CD4-positive, alpha-beta T cell (primary cell): ENCODE measurements at regions not wholly inside any gene's neighbourhood (a gene's known extent, or its start where the extent isn't known, plus 50 kb on each side); places are given as distances from the start of the nearest gene placed in this dataset.

ENCODE experiments used
- ATAC-seq: fragments of 200-7000 bp; cut with Tn5 transposase; one replicate; pipeline ENCODE4 v1.10.0; 2022; ENCODE audit warnings: mild to moderate bottlenecking; ENCODE audit not compliant: poor library complexity
- CTCF ChIA-PET: fragments of 350-600 bp; sonication (Branson Sonifier 250); formaldehyde crosslinking; loops from one replicate; lab custom pipeline; 2021; ENCODE audit warnings: antibody characterized with exemption, inconsistent platforms; lab: Charles Lee
- POLR2A ChIA-PET: fragments of 350-600 bp; sonication (Branson Sonifier 250); formaldehyde crosslinking; loops from one replicate; lab custom pipeline; 2021; ENCODE audit warnings: antibody characterized with exemption, inconsistent platforms; lab: Charles Lee
- DNase-seq, 14 experiments: peaks; one replicate each; pipeline ENCODE4 v3.0.0-alpha.2; 2013 to 2020; ENCODE audit warnings: mixed read lengths in 2 of 14
- H3K27ac ChIP-seq, 2 donors: one replicate each; pipeline versions ENCODE4 v1.5.1 to v1.7.0; 2013; ENCODE audit warnings: low read length in 2 of 2, low read depth in 1 of 2, mild to moderate bottlenecking in 1 of 2
- H3K27me3 ChIP-seq, 2 experiments: 1 replicate in 1 of 2; 2 replicates in 1 of 2; pipeline versions ENCODE4 v1.6.1 to v1.7.0; 2013; ENCODE audit warnings: low read length in 2 of 2, control low read depth in 1 of 2, mild to moderate bottlenecking in 1 of 2, moderate library complexity in 1 of 2; ENCODE audit not compliant: insufficient read depth in 2 of 2, control insufficient read depth in 1 of 2
- H3K36me3 ChIP-seq: one replicate; pipeline ENCODE4 v1.6.1; 2013; ENCODE audit warnings: low read length, control low read depth; ENCODE audit not compliant: insufficient read depth
- H3K4me1 ChIP-seq: one replicate; pipeline ENCODE4 v1.6.1; 2013; ENCODE audit warnings: low read length, control low read depth; ENCODE audit not compliant: insufficient read depth
- H3K4me3 ChIP-seq: one replicate; pipeline ENCODE4 v1.5.1; 2013; ENCODE audit warnings: mild to moderate bottlenecking, low read length, moderate library complexity
- H3K9me3 ChIP-seq, 2 experiments: 1 replicate in 1 of 2; 2 replicates in 1 of 2; pipeline versions ENCODE4 v1.6.1 to v1.7.0; 2013; ENCODE audit warnings: low read length in 2 of 2, mild to moderate bottlenecking in 2 of 2, control low read depth in 1 of 2, moderate library complexity in 1 of 2; ENCODE audit not compliant: control insufficient read depth in 1 of 2, insufficient read depth in 1 of 2
- H3K27ac Mint-ChIP-seq: one replicate; pipeline ENCODE4 v1.8.0; 2020; ENCODE audit warnings: mixed read lengths
- H3K27me3 Mint-ChIP-seq: one replicate; pipeline ENCODE4 v1.8.0; 2021; ENCODE audit warnings: mixed read lengths
- H3K36me3 Mint-ChIP-seq: one replicate; pipeline ENCODE4 v1.8.0; 2021; ENCODE audit warnings: low read depth, mixed read lengths
- H3K4me1 Mint-ChIP-seq: one replicate; pipeline ENCODE4 v1.8.0; 2021; ENCODE audit warnings: low read depth, mixed read lengths
- H3K4me3 Mint-ChIP-seq: one replicate; pipeline ENCODE4 v1.8.0; 2020; ENCODE audit warnings: mild to moderate bottlenecking, mixed read lengths
- H3K9me3 Mint-ChIP-seq: one replicate; pipeline ENCODE4 v1.8.0; 2020; ENCODE audit warnings: mixed read lengths
- CTCF ChIP-seq: fragments of 200-600 bp; IDR thresholded peaks from one replicate; pipeline ENCODE4 v1.8.0; 2022; ENCODE audit warnings: antibody characterized with exemption, mild to moderate bottlenecking
- intact Hi-C, 2 experiments: fragments of 100-400 bp; cut with DNase I in 1 of 2; cut with micrococcal nuclease in 1 of 2; formaldehyde crosslinking; loops; one replicate each; pipeline versions ENCODE4 v1.15.1 to v1.9.0; 2023 to 2025; cut with DNase I, micrococcal nuclease

GRCh38 chr2:66217039-66217585, 217.8 kb upstream of the MEIS1 start:
- no peaks in the 10 kb centered on the region for H3K9me3 ChIP-seq
- no peak for ATAC-seq
- ChIA-PET POLR2A (no interaction called here), CTCF (no interaction called here)
- no peak for TF ChIP-seq CTCF
- H3K27ac Mint-ChIP-seq: no peak overlapping the region
- H3K9me3 Mint-ChIP-seq: peaks cover 3% of the 10 kb centered on the region
- H3K4me1 Mint-ChIP-seq: no peaks in the 10 kb centered on the region
- H3K36me3 Mint-ChIP-seq: no peaks in the 10 kb centered on the region
- DNase-seq: no peak
- no peaks in the 10 kb centered on the region for H3K36me3 ChIP-seq
- H3K4me3 Mint-ChIP-seq: no peak overlapping the region
- H3K4me3 ChIP-seq: no peak overlapping the region
- no peak overlapping the region for H3K27ac ChIP-seq
- no peaks in the 10 kb centered on the region for H3K27me3 ChIP-seq
- H3K27me3 Mint-ChIP-seq: no peaks in the 10 kb centered on the region
- no peaks in the 10 kb centered on the region for H3K4me1 ChIP-seq
- intact Hi-C loops: no loop called here

- ATAC-seq (no peak), DNase-seq (no peak)
- Histone ChIP-seq H3K4me3 (no peak overlapping the region), H3K36me3 (no peaks in the 10 kb centered on the region), H3K9me3 (no peaks in the 10 kb centered on the region), H3K4me1 (no peaks in the 10 kb centered on the region), H3K27ac (no peak overlapping the region), H3K27me3 (no peaks in the 10 kb centered on the region)
- intact Hi-C loops: no loop called here
- ChIA-PET POLR2A (interaction anchor here (0.7 kb wide), 1 partner anchor 16 kb away, joined by 3 read pairs; no protein-coding TSS in a partner anchor), CTCF (no interaction called here)
- H3K27me3 Mint-ChIP-seq: no peaks in the 10 kb centered on the region
- no peak overlapping the region for H3K27ac Mint-ChIP-seq
- no peaks in the 10 kb centered on the region for H3K4me1 Mint-ChIP-seq
- no peak for TF ChIP-seq CTCF
- peaks cover 3% of the 10 kb centered on the region for H3K9me3 Mint-ChIP-seq
- H3K4me3 Mint-ChIP-seq: no peak overlapping the region
- H3K36me3 Mint-ChIP-seq: no peaks in the 10 kb centered on the region
These were observed 222.2 kb upstream of the MEIS1 start for GRCh38 chr2:66212749-66213148.

GRCh38 chr2:66202586-66202985, 232.3 kb upstream of the MEIS1 start:
- no peaks in the 10 kb centered on the region for H3K27me3 Mint-ChIP-seq
- POLR2A ChIA-PET: no interaction called here
- H3K9me3 ChIP-seq: no peaks in the 10 kb centered on the region
- H3K36me3 Mint-ChIP-seq: no peaks in the 10 kb centered on the region
- no peak overlapping the region for H3K4me3 Mint-ChIP-seq
- no peaks in the 10 kb centered on the region for H3K4me1 ChIP-seq
- no peak overlapping the region for H3K4me3 ChIP-seq
- DNase-seq: no peak
- CTCF ChIA-PET: no interaction called here
- no peaks in the 10 kb centered on the region for H3K4me1 Mint-ChIP-seq
- H3K27me3 ChIP-seq: no peaks in the 10 kb centered on the region
- no peak overlapping the region for H3K27ac Mint-ChIP-seq
- no peak overlapping the region for H3K27ac ChIP-seq
- no peak for ATAC-seq
- no peak for TF ChIP-seq CTCF
- intact Hi-C loops: no loop called here
- no peaks in the 10 kb centered on the region for H3K36me3 ChIP-seq
- H3K9me3 Mint-ChIP-seq: no peaks in the 10 kb centered on the region
